ENCODE measurements at regions not wholly inside any gene's neighbourhood (a gene's known extent, or its start where the extent isn't known, plus 50 kb on each side); places are given as distances from the start of the nearest gene placed in this dataset.

DNA sequence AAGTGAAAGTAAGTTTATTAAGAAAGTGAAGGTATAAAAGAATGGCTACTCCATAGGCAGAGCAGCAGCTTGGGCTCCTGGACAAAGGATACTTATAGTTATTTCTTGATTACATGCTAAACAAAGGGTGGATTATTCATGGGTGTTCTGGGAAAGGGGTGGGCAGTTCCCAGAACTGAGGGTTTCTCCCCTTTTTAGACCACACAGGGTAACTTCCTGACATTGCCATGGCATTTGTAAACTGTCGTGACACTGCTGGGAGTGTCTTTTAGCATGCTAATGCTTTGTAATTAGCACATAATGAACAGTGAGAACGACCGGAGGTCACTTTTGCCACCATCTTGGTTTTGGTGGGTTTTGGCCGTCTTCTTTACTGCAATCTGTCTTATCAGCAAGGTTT is 557.6 kb downstream of the SPRY1 start:
- no peak for TF ChIP-seq CTCF (IDR thresholded peaks at IDR 0.05)
- TF ChIP-seq EP300 (IDR thresholded peaks at IDR 0.05), result no peak
